K562 (cell line): ENCODE measurements at regions not wholly inside any gene's neighbourhood (a gene's known extent, or its start where the extent isn't known, plus 50 kb on each side); places are given as distances from the start of the nearest gene placed in this dataset.

ENCODE experiments used
- CBX1 ChIP-seq: sonication (generic); IDR thresholded peaks from 2 replicates; pipeline ENCODE4 v1.6.1; 2016; ENCODE audit warnings: antibody characterized with exemption, low read depth, mild to moderate bottlenecking
- EGR1 ChIP-seq: fragments of 450-650 bp; conservative IDR thresholded peaks from 2 replicates; pipeline ENCODE4 v1.6.1; 2017; ENCODE audit warnings: mild to moderate bottlenecking
- EP300 ChIP-seq: IDR thresholded peaks from 2 replicates; pipeline ENCODE4 v1.6.1; 2012; ENCODE audit warnings: low read length, improper control_type of control experiment
- NR0B1 ChIP-seq: fragments of 450-650 bp; IDR thresholded peaks from one replicate; pipeline ENCODE4 v1.6.1; 2018; ENCODE audit warnings: mild to moderate bottlenecking, moderate library complexity; ENCODE audit not compliant: partially characterized antibody
- POLR2AphosphoS2 ChIP-seq: IDR thresholded peaks from 2 replicates; pipeline ENCODE4 v1.6.1; 2012; ENCODE audit warnings: low read length, improper control_type of control experiment
- SREBF2 ChIP-seq: sonication (generic); formaldehyde crosslinking; IDR thresholded peaks from 2 replicates; pipeline ENCODE4 v1.4.0; 2020; ENCODE audit warnings: mild to moderate bottlenecking, missing genetic modification reagents
- TAF1 ChIP-seq: IDR thresholded peaks from 2 replicates; pipeline ENCODE4 v1.6.1; 2011; ENCODE audit warnings: mild to moderate bottlenecking, low read length, moderate library complexity; ENCODE audit not compliant: insufficient read depth, control insufficient read depth, severe bottlenecking; ENCODE audit errors: extremely low read depth

GRCh38 chr7:134561-135256 is 57.7 kb upstream of the FAM20C start:
- TF ChIP-seq EGR1 (no peak), EP300 (no peak), TAF1 (no peak), CBX1 (no peak), POLR2AphosphoS2 (no peak), NR0B1 (no peak), SREBF2 (no peak)
